ENCODE measurements at regions not wholly inside any gene's neighbourhood (a gene's known extent, or its start where the extent isn't known, plus 50 kb on each side); places are given as distances from the start of the nearest gene placed in this dataset.

DNA sequence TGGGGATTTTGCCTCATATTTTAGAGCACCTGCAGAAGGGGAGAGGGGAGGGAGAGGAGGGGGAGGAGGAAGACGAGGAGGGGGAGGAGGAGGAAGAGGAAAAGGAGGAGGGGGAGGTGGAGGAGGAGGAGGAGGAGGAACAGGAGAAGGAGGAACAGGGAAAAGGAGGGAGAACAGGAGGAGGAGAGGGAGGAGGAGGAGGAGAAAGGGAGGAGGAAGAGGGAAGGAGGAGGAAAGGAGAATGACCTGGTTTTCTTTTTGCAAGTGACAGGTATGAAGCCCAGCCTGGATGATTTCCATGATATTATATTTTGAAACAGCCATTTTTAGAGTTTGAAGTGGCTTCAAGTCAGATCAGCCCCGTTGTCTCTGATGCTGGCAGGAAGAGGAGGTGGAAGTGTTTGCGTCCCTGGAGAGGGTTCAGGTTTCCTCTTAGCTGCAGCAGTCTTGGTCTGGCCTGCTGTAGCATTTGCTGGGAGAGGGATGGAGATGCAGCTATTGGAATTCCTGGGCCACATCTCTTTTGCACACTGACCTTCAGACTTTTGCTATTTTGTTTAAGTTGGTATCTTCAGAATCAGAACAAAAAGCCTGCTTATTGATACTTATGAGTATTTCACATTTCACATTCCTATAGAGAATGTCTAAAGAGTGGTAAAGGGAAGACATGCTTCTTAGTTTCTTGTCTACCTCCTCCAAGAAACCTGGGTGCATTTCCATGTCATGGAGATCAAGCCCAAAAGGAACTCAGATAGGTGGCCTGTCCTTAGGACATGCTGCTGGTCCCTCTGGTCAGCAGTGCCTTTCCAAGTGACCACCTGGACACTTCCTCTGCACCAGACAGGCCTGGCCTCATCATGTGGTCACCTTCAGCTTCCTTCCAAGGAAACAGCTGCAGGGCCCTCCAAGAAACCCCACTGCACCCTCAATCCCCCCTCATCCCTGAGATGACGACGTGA, 54.3 kb upstream of the IYD start:
- H2BK120ac ChIP-seq (replicated peaks; ENCODE audit: low read depth, low read length) = no peak overlapping the region
- H2BK12ac ChIP-seq (ENCODE audit: low read depth, low read length) = no peak overlapping the region
- TF ChIP-seq CTBP2 (IDR thresholded peaks at IDR 0.05; ENCODE audit: borderline replicate concordance, insufficient read depth, insufficient read length, low read length) (no peak), RXRA (IDR thresholded peaks at IDR 0.05; ENCODE audit: insufficient read depth, low read depth, low read length) (no peak), MAFK (IDR thresholded peaks at IDR 0.05; ENCODE audit: low read depth, low read length) (no peak), SRF (IDR thresholded peaks at IDR 0.05; ENCODE audit: low read depth, low read length) (no peak), SP1 (IDR thresholded peaks at IDR 0.05; ENCODE audit: low read depth, low read length) (no peak), RBBP5 (IDR thresholded peaks at IDR 0.05; ENCODE audit: borderline replicate concordance, low read depth, low read length) (no peak), SIX5 (IDR thresholded peaks at IDR 0.05; ENCODE audit: low read depth, low read length) (no peak), CEBPB (IDR thresholded peaks at IDR 0.05; ENCODE audit: low read depth, low read length) (no peak), SIRT6 (IDR thresholded peaks at IDR 0.05; ENCODE audit: low read length) (no peak)
- TF ChIP-seq, protein P1, sequence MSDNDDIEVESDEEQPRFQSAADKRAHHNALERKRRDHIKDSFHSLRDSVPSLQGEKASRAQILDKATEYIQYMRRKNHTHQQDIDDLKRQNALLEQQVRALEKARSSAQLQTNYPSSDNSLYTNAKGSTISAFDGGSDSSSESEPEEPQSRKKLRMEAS (IDR thresholded peaks at IDR 0.05) = no peak
- H3K23ac ChIP-seq (ENCODE audit: insufficient read length) = no peak overlapping the region
- no peak for DNase-seq (ENCODE audit: low read depth in 1 of 2, low spot score in 2 of 2)
- H4K20me1 ChIP-seq (replicated peaks in 1 of 2; ENCODE audit: control insufficient read depth in 1 of 2, insufficient read depth in 2 of 2, low read length in 2 of 2) = no peaks in the 10 kb centered on the region
- no peaks in the 10 kb centered on the region for H3K9me3 ChIP-seq (ENCODE audit: insufficient read depth in 2 of 2, low read depth in 1 of 2, low read length in 1 of 2)
- H3K4me3 ChIP-seq (ENCODE audit: extremely low read depth in 1 of 4, insufficient read depth in 2 of 4, low read depth in 3 of 4, low read length in 4 of 4) = no peak overlapping the region
- no peak overlapping the region for H2BK20ac ChIP-seq (ENCODE audit: low read length)
- FAIRE-seq = no peak
- no peaks in the 10 kb centered on the region for H3K27me3 ChIP-seq (replicated peaks in 1 of 4; ENCODE audit: control insufficient read depth in 3 of 4, extremely low read depth in 1 of 4, insufficient read depth in 3 of 4, low read length in 3 of 4)
- no peaks in the 10 kb centered on the region; the same call in 1 of the 2 replicates for H3K23me2 ChIP-seq (ENCODE audit: low read depth, low read length)
- no peaks in the 10 kb centered on the region for H3K4me1 ChIP-seq (replicated peaks in 1 of 4; ENCODE audit: control insufficient read depth in 3 of 4, insufficient read depth in 4 of 4, low read length in 3 of 4)
- ChIA-PET POLR2A (ENCODE audit: partially characterized antibody) (no interaction called here), CTCF (ENCODE audit: partially characterized antibody) (interaction anchor here (0.9 kb wide), 2 partner anchors 13 to 234 kb away, joined by 3 read pairs; no protein-coding TSS in a partner anchor)
- no peak overlapping the region for H3K4me2 ChIP-seq (ENCODE audit: insufficient read depth in 1 of 2, low read depth in 2 of 2, low read length in 2 of 2)
- no peak overlapping the region for H4K91ac ChIP-seq (replicated peaks; ENCODE audit: insufficient read length, low read length)
- no peak overlapping the region for H3K56ac ChIP-seq (replicated peaks; ENCODE audit: insufficient read length, low read depth, low read length)
- H4K5ac ChIP-seq (ENCODE audit: insufficient read length, low read depth, low read length) = no peak overlapping the region
- no peaks in the 10 kb centered on the region for H3K36me3 ChIP-seq (ENCODE audit: control insufficient read depth in 2 of 4, insufficient read depth in 4 of 4, low read length in 3 of 4)
- WGBS, 2 experiments (ENCODE audit: extremely low coverage in 1 of 2, insufficient coverage in 1 of 2, insufficient read length in 1 of 2, insufficient replicate concordance in 2 of 2, low coverage in 1 of 2, low lambda C conversion rate in 2 of 2, missing lambda C conversion rate in 1 of 2) = 79% methylated on average over 5 of the region's 5 CpGs; no CpG with 5 or more reads in 1 of the 2 experiments
- no peak overlapping the region for H3K14ac ChIP-seq (ENCODE audit: insufficient read length)
- no peak overlapping the region for H4K8ac ChIP-seq (ENCODE audit: extremely low read depth, insufficient read depth, low read length)
- H2AK5ac ChIP-seq (ENCODE audit: low read depth, low read length) = no peak overlapping the region
- H3K79me2 ChIP-seq (ENCODE audit: control insufficient read depth in 1 of 2, insufficient read depth in 2 of 2, low read length in 2 of 2) = no peaks in the 10 kb centered on the region
- H3K4ac ChIP-seq (replicated peaks; ENCODE audit: insufficient read length, low read depth, low read length) = no peak overlapping the region
- no peak overlapping the region for H2BK5ac ChIP-seq (ENCODE audit: low read depth, low read length)
- H3K9ac ChIP-seq (replicated peaks in 1 of 4; ENCODE audit: extremely low read depth in 1 of 4, low read depth in 3 of 4, low read length in 3 of 4) = no peak overlapping the region
- H2AFZ ChIP-seq (ENCODE audit: low read length) = no peak overlapping the region
- no peak overlapping the region for H3K18ac ChIP-seq (ENCODE audit: extremely low read depth, low read length)
- H3K27ac ChIP-seq (ENCODE audit: low read depth, low read length) = no peak overlapping the region
- H3K79me1 ChIP-seq (ENCODE audit: low read depth, low read length) = no peaks in the 10 kb centered on the region
- H2BK15ac ChIP-seq (ENCODE audit: low read length) = no peak overlapping the region
